GM20431 (cell line): ENCODE measurements at regions not wholly inside any gene's neighbourhood (a gene's known extent, or its start where the extent isn't known, plus 50 kb on each side); places are given as distances from the start of the nearest gene placed in this dataset.
"Not testable (repeated sequence)": the region's sequence is repeated elsewhere in the genome, so short reads cannot be mapped to it uniquely, and the experiment has no call there.

ENCODE experiments used
- in situ Hi-C: fragments of 300-500 bp; cut with MseI, MboI; formaldehyde crosslinking; loops from one replicate; pipeline ENCODE4 v1.15.0; 2020; ENCODE audit warnings: low sequenced_read_pairs; ENCODE audit not compliant: unreplicated experiment

GRCh38 chr10:64156166-64156565 lies 635.0 kb downstream of the REEP3 start:
- in situ Hi-C loops: no loop called here

- in situ Hi-C loops: no loop called here
These were observed 637.4 kb downstream of the REEP3 start for GRCh38 chr10:64158551-64158950.

- in situ Hi-C loops: no loop called here
These were observed 639.0 kb downstream of the REEP3 start for GRCh38 chr10:64159910-64160872.

DNA sequence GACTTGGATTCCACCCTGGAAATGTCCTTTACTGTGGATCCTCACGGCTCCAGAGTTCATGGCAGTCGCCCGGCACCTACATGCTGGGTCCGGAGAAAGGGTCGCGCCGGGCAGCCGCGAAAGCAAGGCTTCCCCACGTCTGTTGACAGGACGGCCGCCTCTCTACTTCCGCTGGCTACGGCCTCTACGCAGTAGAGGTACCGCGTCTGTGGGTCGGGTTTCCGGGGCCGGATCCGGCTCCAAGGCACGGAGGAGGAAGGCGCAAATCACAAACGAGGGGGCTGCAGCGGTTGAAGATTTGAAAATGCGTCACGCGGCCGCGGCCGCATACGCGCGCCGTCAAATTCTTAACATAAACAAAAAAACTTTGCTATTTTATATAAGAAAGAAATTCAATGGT lies 649.6 kb downstream of the REEP3 start:
- in situ Hi-C loops: no loop called here

- in situ Hi-C loops: no loop called here
These were observed 652.6 kb downstream of the REEP3 start for GRCh38 chr10:64173826-64174225.

- in situ Hi-C loops: no loop called here
These were observed 653.6 kb downstream of the REEP3 start for GRCh38 chr10:64174666-64175255.

DNA sequence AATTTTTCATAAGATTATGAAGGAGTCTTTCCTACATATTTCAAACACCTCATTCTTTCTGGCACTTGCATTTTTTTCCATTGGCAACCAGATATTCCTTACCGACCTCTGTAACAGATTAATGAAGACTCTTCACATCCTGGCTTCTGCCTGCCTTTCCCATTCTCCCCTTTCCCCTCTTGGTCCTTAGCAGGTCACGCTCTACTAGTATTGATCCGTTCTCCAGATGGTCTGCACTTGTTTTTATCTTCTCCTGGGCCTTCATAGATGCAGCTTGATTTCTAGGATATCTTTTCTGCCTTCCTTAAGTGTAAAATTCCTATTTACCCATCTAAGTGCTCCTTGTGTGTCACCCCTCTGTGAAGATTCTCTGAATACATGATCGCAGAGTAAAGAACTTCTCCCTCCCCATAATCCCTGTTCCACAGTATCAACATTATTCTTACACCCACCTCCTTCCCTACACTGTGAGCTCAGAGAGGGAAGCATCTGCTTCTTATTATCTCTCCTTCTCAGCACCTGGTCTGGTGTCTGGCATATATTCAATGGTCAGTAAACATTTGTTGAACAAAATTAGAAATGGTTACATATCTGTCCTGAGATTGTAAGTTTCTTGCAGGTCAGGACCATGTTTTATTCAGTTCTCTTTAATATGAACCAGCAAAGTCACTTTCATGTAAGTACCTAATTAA lies 654.2 kb downstream of the REEP3 start:
- in situ Hi-C loops: no loop called here

DNA sequence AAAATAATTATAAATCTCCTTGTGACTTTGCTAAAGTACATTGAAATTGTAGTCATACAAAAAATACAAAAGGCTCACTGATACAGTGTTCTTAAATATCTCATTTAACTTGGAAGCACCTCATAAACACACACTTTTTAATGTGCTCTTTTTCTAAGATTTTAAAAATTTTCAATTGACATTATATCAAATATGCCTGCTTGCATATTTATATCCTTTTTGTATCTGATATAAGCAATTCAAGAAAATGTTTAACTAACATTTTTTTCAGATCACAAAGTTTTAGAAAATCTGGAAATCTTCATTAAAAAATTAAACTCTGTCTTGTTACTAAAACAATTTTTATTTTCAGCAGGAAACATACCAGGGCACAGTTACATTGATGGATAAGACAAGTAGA lies 661.5 kb downstream of the REEP3 start:
- in situ Hi-C loops: no loop called here

- in situ Hi-C loops: no loop called here
These were observed 670.1 kb downstream of the REEP3 start for GRCh38 chr10:64191286-64191685.

DNA sequence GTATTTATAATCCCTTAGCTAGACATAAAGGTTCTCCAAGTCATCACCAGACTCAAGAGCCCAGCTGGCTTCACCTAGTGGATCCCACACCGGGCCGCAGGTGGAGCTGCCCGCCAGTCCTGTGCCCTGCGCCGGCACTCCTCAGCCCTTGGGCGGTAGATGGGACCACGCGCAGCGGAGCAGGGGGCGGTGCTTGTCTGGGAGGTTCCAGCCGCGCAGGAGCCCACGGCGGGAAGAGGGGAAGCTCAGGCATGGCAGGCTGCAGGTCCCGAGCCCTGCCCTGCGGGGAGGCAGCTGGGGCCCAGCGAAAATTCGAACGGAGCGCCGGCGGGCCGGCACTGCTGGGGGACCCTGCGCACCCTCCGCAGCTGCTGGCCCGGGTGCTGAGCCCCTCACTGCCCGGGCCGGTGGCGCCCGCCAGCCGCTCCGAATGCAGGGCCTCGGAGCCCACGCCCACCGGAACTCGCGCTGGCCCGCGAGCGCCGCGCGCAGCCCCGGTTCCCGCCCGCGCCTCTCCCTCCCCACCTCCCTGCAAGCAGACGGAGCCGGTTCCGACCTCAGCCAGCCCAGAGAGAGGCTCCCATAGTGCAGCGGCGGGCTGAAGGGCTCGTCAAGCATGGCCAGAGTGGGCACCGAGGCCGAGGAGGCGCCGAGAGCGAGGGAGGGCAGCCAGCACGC lies 675.6 kb downstream of the REEP3 start:
- in situ Hi-C loops: no loop called here

DNA sequence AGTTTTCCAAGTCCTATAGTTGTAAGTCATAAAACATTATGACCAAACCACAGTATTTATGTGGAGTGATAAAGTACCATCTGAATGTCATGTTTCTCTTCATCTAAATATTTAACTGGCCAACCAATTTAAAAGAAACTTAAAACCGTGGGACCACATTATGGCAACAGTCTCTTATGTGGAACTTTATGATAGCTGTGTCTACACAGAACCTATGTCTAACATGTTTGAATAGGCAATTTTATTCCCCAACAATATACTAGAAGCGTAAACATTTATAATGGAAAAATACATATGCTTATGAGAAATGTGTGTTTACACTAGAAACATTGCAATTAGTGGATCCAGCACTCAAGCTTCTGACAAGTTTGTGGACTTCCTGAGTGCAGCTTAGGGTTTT lies 680.7 kb downstream of the REEP3 start:
- in situ Hi-C loops: no loop called here

- in situ Hi-C loops: not testable (repeated sequence)
These were observed 683.3 kb downstream of the REEP3 start for GRCh38 chr10:64204504-64204903.

GRCh38 chr10:64206409-64206808 lies 685.2 kb downstream of the REEP3 start:
- in situ Hi-C loops: no loop called here

DNA sequence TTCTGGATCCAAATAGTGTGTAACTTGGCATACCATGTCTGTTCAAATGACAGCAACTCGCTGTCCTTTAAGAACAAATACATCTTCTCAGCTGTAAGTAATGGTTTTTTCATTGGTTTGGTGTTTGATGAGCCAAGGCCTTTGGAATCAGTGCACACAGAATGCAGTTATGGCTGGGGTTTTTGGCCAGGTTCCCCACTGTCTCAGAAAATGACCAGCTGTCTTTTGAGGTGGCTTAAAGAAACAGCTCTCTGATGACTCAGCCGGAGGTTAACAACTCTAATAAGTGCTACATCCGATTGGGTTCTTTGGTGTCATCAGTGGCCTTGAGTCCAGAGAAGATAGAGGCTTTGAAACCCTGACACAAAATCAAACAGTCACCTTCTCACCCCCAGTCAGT lies 688.4 kb downstream of the REEP3 start:
- in situ Hi-C loops: no loop called here

DNA sequence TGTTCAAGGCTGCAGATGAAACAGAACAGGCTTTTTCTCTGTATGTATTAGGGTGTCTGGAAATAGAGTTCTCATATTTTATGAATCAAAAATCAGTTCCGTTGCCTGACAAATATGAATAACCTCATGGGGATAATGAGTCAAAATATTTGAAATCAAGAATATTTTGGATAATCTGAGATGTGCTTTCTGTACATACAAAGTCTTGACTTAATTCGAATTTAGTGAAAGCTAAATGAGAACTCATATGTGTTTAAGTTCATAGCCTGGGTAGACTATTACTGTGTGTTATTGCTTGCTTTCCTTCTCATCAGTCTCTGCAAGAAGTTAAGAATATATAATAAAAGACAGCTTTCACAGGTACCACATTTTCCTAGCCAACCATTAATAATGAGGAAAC lies 689.0 kb downstream of the REEP3 start:
- in situ Hi-C loops: no loop called here

DNA sequence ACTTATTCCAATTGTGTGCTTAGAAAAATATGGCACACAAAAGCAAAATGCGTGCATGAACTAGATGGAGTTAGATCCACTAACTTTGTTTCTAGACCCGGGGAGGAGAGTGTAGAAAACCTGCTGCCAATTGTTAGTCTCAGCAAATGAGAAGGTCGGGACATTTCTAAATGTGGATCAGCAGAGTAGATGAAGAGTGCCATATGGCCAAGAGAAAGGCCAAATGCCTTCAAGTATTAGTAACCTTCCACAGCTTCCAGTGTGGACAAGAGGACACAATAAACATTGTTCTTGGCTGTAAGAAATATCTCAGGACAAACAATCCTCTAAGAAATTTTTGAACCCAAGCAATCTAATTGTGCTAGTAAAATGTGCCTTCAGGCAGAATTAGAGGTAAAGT lies 690.3 kb downstream of the REEP3 start:
- in situ Hi-C loops: no loop called here

DNA sequence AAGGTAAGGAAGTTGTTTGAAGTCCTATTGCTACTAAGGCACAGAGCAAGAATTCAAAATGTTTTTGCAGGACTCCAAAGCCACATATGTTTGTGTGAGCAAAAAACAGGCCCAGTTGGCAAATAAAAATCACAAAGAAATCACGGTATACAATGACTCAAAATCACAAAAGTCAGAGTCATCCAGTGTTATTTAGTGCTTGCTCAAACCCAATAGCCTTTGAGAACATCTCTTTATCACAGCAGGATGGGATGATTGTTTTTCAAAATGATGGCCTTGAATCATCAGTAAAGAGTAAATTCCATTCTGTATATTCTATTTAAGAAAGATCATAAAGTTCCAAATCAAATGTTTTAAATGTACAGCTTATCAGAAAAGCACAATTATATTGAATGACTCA lies 693.9 kb downstream of the REEP3 start:
- in situ Hi-C loops: no loop called here

DNA sequence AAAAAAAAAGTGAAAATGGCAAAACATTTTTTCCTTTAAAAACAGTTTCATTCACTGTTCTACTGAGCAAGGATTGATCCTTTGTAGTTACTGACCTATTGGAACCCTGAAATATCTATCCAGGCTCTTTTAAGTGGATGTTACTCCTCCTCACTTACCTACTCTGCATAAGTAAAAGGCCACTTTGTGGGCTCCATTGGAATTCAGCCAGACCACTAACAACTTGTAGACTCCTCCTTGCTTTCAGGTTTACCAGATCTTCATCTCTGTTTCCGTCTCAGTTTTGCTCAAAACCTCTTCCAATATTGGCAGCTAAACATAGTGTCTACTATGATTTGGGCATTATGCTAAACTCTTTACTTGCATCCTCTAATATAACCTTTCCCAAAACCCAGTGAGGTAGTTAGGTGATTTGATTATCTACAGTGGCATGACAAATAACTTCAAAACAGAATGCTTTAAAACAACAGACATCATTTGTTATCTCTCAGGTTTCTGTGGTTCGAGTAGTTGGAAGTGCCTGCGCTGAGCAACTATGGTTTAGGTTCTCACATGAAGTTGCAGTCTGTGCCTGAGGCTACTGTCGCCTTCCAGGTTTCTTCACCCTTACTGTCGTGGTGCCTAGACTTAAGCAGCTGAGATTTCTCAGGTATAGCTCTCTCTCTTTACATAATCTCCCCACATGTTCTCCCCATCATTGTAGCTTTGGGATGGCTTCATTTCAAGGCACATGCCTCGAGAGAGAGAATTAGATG lies 698.2 kb downstream of the REEP3 start:
- in situ Hi-C loops: no loop called here

DNA sequence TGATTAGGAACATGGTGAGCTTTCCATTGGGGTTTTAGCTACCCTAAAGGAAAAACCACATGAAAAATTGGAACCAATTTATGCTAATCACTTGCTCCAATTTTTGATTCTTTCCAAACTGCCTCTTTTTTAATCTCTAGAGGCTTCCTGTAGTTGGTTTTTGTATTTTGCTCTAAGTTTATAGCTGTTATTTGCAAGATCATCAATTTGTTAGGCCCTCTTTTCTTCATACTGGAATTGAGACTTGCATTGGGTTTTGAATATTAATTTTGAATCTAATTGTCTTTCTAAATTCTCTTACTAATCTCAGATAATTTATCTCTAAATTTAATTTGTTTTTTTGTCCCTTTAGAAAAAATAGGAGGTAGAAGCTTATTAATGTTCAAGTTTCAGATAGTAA lies 713.3 kb downstream of the REEP3 start:
- in situ Hi-C loops: no loop called here

DNA sequence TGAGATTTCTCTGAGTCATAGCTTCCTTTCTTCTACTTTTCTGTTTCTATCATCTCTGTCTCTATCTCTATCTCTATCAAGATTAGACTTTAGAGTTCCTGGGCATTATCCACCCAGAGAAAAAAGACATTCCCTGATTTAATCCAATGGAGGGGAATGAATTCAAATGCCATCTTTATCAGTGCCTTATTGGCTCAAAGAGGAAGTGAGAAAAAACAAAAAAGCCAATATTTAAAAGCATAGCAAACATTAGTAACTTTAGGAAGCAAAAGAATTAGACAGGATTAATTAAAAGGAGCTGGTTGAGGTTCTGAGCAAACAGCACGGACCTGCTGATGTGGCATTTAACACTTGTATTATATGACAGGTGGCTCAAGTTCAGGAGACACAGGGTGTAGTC lies 736.5 kb downstream of the REEP3 start:
- in situ Hi-C loops: no loop called here
